SK-N-MC (cell line): ENCODE measurements at regions not wholly inside any gene's neighbourhood (a gene's known extent, or its start where the extent isn't known, plus 50 kb on each side); places are given as distances from the start of the nearest gene placed in this dataset.
"Not testable (repeated sequence)": the region's sequence is repeated elsewhere in the genome, so short reads cannot be mapped to it uniquely, and the experiment has no call there.

Experiments
- EZH2 ChIP-seq: fragments of 200-600 bp; sonication (generic); IDR thresholded peaks from one replicate; pipeline ENCODE4 v1.6.1; 2017; ENCODE audit warnings: antibody characterized with exemption
- POLR2AphosphoS5 ChIP-seq: IDR thresholded peaks from 2 replicates; pipeline ENCODE4 v1.6.1; 2012; ENCODE audit warnings: mild to moderate bottlenecking, low read depth, low read length, borderline replicate concordance

DNA sequence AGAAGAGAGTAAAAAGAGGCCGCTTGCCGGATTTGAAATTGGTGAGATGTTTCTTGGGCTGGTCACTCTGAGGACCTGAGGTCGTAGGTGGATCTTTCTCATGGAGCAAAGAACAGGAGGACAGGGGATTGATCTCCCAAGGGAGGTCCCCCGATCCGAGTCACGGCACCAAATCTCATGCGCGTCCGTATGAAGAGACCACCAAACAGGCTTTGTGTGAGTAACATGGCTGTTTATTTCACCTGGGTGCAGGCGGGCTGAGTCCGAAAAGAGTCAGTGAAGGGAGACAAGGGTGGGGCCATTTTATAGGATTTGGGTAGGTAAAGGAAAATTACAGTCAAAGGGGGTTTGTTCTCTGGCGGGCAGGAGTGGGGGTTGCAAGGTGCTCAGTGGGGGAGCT lies 803.6 kb upstream of the ID2 start:
- not testable (repeated sequence) for TF ChIP-seq EZH2, POLR2AphosphoS5
